Omental fat pad (tissue), 3 donors: ENCODE measurements at regions not wholly inside any gene's neighbourhood (a gene's known extent, or its start where the extent isn't known, plus 50 kb on each side); places are given as distances from the start of the nearest gene placed in this dataset.
"Not testable (repeated sequence)": the region's sequence is repeated elsewhere in the genome, so short reads cannot be mapped to it uniquely, and the experiment has no call there.

ENCODE experiments used
- ATAC-seq: fragments of 150-250 bp; one replicate; pipeline ENCODE4 v1.9.1; 2016; ENCODE audit warnings: mild to moderate bottlenecking, moderate library complexity; ENCODE audit not compliant: low FRiP score
- DNase-seq: peaks from one replicate; pipeline ENCODE4 v3.0.0-alpha.2; 2019; ENCODE audit warnings: low spot score
- CTCF ChIP-seq, 3 donors: fragments of 450-650 bp; IDR thresholded peaks; one replicate each; pipeline ENCODE4 v1.5.1; 2016 to 2017; ENCODE audit warnings: antibody characterized with exemption in 3 of 3, mild to moderate bottlenecking in 3 of 3, moderate library complexity in 2 of 3

- ATAC-seq: no peak
- no peak for TF ChIP-seq CTCF (IDR thresholded peaks at IDR 0.05)
Measured at GRCh38 chr6:146985111-146985510, 219.1 kb upstream of the STXBP5 start.

GRCh38 chr6:146985966-146986365 is 218.3 kb upstream of the STXBP5 start:
- no peak for TF ChIP-seq CTCF (IDR thresholded peaks at IDR 0.05)
- no peak for ATAC-seq
- no peak for DNase-seq

More at GRCh38 chr6:146985111-146985510, 219.1 kb upstream of the STXBP5 start:
- no peak for DNase-seq

DNA sequence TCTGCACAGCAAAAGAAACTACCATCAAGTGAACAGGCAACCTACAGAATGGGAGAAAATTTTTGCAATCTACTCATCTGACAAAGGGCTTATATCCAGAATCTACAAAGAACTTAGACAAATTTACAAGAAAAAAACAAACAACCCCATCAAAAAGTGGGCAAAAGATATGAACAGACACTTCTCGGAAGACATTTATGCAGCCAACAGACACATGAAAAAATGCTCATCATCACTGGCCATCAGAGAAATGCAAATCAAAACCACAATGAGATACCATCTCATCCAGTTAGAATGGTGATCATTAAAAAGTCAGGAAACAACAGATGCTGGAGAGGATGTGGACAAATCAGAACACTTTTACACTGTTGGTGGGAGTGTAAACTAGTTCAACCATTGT is 216.3 kb upstream of the STXBP5 start:
- not testable (repeated sequence) for ATAC-seq, DNase-seq

DNA sequence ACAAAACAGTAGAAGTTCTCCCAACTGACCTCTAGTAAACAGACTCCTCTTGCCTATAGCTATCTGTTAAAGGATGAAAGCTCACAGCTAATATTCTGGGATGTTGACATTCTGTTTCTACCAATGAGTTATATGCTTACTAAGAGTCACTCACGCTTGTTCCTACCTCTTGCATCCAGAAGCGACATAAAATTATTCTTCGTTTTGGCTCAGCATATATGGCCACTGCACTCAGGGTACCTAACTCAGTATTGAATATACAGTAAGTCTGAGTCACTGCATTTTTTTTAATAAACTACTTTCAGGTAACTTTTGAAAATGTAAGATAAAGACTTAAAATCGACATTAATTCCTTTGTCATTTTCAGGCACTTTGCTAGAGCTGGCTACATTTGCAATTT is 214.4 kb upstream of the STXBP5 start:
- ATAC-seq (no peak), DNase-seq (no peak)
- TF ChIP-seq CTCF (IDR thresholded peaks at IDR 0.05): no peak

DNA sequence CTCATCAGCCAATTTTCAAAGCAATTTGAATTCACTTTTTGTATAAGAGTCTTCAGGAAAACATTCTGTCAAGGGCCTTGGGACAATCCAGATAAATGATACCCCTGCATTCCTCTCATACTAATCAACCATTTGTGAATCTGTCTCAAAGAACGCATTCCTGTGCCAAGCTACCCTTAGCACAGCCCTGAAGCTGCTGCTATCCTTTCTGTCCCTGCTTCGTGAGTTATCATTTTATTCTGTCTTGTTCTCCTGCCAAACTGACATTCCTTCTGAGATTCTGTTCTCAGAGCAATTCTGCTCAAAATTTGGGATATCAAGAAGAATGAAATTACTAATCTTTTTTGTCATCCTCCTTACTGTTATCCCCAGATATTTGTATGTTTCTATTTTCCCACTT is 213.9 kb upstream of the STXBP5 start:
- TF ChIP-seq CTCF (IDR thresholded peaks at IDR 0.05): no peak
- DNase-seq (no peak), ATAC-seq (no peak)

DNA sequence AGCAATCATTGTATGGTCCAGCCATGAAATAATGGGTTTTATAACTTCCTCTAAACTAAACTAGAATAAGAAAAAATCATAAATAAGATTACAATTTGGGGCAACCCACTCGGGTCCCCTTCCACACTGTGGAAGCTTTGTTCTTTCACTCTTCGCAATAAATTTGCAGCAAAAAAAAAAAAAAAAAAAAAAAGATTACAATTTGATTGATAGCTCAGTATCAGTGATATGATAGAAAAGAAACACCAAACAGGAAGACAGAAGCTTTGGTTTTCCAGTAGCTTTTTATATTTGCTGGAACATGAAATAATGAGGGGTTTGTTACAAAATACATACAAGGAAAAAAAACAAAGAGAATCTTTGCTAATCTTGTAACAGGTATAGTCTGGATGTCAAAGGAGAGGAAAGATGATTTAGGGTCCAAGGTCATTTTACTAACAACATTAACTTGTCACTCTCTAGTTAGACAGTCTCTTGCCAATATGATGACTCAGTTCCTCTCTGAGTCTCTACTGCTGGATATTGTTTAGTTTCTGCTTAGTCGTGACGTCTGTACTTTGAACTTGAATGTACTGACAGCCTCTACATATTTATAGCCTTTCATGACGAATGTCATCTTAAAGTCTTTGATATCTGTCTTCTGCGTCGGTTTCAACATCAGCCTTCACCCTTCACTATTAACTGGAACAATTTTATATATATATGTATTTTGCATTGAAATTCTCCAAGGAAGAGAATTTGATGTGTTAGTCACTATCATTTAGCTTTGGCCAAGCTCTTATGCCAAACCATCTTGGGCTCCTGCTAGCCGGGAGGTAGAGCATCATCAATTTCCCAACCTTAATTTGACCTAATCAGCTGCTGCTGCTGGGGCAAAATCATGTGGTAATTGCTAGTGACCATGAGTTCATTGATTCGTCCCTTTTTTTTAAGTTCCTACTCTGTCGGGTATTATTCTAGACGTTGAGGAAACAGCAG is 213.1 kb upstream of the STXBP5 start:
- ATAC-seq (no peak), DNase-seq (no peak)
- no peak for TF ChIP-seq CTCF (IDR thresholded peaks at IDR 0.05)

DNA sequence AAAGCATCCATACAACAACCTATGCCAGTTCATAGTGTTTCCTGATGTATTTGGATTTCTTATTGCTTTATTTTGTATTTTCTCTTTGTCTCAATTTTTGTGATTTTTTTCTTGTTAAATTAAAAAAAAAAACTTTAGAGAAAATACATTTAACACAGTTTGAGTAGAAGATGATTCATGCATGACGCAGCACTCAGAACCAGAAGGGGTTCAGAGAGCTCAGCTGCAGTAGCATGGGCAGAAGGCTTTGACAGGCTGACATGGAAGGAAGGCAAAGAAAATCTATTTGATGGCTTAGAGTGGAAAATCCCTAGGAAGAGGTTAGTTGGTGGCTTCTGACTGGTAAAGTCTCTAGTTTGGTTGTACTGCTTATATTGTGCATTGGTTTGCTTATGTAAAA is 207.2 kb upstream of the STXBP5 start:
- ATAC-seq (no peak), DNase-seq (no peak)
- TF ChIP-seq CTCF (IDR thresholded peaks at IDR 0.05): no peak
